OCI-LY7 (cell line): ENCODE measurements at regions not wholly inside any gene's neighbourhood (a gene's known extent, or its start where the extent isn't known, plus 50 kb on each side); places are given as distances from the start of the nearest gene placed in this dataset.

ENCODE experiments used
- EZH2phosphoT487 ChIP-seq: fragments of 200-600 bp; sonication (generic); IDR thresholded peaks from 2 replicates; pipeline ENCODE4 v1.6.1; 2018; ENCODE audit warnings: low read depth, borderline replicate concordance, mild to moderate bottlenecking, mixed run types, antibody characterized with exemption, low read length, moderate library complexity, mixed read lengths
- TF ChIP-seq, protein P1 (sequence below): fragments of 200-600 bp; sonication (generic); conservative IDR thresholded peaks from 2 replicates; pipeline ENCODE4 v1.5.1; 2014; ENCODE audit warnings: mild to moderate bottlenecking, antibody characterized with exemption, low read length, moderate library complexity, mixed read lengths

DNA sequence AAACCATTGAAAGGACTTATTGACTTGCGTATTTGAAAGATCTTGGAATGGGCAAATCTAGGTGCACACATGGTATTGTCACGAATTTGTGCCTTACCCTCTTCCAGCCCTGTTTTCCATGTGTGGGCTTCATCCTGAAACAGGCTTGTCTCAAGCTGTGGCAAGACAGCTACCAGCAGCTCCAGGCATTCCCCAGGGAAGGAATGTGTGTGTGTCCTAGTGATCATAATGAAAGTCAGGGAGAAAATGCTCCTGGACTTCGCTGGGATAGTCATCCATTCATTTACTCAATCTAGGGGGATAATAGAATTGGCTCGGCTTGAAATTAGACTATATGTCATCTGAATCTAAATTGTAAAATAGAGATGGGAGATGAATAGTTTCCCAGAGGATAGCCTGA lies 676.2 kb downstream of the CBLN4 start:
- TF ChIP-seq, protein P1, sequence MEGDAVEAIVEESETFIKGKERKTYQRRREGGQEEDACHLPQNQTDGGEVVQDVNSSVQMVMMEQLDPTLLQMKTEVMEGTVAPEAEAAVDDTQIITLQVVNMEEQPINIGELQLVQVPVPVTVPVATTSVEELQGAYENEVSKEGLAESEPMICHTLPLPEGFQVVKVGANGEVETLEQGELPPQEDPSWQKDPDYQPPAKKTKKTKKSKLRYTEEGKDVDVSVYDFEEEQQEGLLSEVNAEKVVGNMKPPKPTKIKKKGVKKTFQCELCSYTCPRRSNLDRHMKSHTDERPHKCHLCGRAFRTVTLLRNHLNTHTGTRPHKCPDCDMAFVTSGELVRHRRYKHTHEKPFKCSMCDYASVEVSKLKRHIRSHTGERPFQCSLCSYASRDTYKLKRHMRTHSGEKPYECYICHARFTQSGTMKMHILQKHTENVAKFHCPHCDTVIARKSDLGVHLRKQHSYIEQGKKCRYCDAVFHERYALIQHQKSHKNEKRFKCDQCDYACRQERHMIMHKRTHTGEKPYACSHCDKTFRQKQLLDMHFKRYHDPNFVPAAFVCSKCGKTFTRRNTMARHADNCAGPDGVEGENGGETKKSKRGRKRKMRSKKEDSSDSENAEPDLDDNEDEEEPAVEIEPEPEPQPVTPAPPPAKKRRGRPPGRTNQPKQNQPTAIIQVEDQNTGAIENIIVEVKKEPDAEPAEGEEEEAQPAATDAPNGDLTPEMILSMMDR: no peak
- no peak for TF ChIP-seq EZH2phosphoT487
